ENCODE measurements at regions not wholly inside any gene's neighbourhood (a gene's known extent, or its start where the extent isn't known, plus 50 kb on each side); places are given as distances from the start of the nearest gene placed in this dataset.

DNA sequence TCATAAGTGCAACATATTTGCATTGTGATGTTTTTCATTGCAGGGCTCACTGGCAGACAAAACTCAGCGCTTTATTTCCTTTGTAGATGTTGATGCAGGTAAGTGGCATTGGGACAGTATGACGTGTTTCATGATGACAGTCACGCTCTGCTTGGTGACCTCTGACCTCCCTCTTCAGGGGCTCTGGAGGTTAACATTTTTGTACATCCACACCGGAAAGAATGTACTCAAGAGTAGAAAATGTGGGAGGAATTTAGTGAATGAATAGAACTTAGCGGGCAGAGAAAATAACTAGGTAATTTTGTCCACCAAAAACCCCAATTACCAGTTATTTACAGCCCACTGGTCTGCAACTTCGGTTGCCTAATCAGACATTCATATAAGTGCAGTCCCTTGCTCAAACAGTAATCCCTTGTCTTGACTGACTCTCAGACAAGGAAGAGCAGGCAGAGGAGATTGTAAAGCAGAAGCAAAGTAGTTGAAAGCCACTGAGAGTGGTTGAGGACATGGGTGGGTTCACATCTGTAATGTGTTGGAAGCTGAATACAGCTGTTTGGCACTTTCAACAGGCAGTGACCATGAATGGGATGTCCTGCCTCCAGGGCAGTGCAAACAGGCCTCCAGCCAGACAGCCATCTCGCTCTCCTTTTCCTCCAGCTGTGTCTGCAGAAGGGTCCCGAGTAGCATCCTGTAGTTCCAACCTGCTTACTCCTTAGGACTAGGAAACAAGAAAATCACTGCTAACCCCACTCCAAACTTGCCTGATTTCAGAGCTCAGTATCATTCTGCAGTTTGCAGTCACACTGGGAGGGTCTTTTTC, 188.9 kb downstream of the NRIP1 start:
- H3K9ac ChIP-seq (ENCODE audit: insufficient read depth in 1 of 2, low read depth in 2 of 2, low read length in 2 of 2): no peak overlapping the region
- peaks cover 0 to 19% of the 10 kb centered on the region in 2 experiments; a peak in 2 of 5 replicates for H3K4me1 ChIP-seq (replicated peaks in 1 of 2; ENCODE audit: control insufficient read depth in 2 of 2, insufficient read depth in 2 of 2, low read length in 2 of 2)
- DNase-seq (ENCODE audit: extremely low read depth in 1 of 4, low spot score in 3 of 4): peak in 2 of 4 experiments; percentile 18 to 57
- no peaks in the 10 kb centered on the region for H3K27me3 ChIP-seq (ENCODE audit: control insufficient read depth in 2 of 2, insufficient read depth in 2 of 2, low read length in 2 of 2)
- no peaks in the 10 kb centered on the region for H3K36me3 ChIP-seq (ENCODE audit: control insufficient read depth, insufficient read depth, low read length)
- 26% methylated on average over 8 of the region's 8 CpGs for WGBS (ENCODE audit: insufficient coverage, low coverage, missing lambda C conversion rate)
- no peaks in the 10 kb centered on the region for H3K9me3 ChIP-seq (replicated peaks; ENCODE audit: control insufficient read depth, insufficient read depth, low read depth, low read length)
- no peaks in the 10 kb centered on the region for H3K9me1 ChIP-seq (ENCODE audit: control insufficient read depth, insufficient read depth, low read length)
- BruUV-seq (replicated peaks): no TSS peak
- no peak overlapping the region for H3K4me3 ChIP-seq
- POLR2A ChIA-PET: no interaction called here
- no peak overlapping the region for H3K4me2 ChIP-seq (ENCODE audit: insufficient read depth, low read length)
- H2AFZ ChIP-seq (ENCODE audit: low read depth, low read length): peak overlapping the region; percentile 40
- ATAC-seq: peak; percentile 43
- no peak overlapping the region for H3K27ac ChIP-seq (ENCODE audit: extremely low read depth, low read depth, low read length)
- no peak for FAIRE-seq
- in situ Hi-C loops (cut with MboI): no loop called here
- CTCF ChIA-PET (ENCODE audit: low intra/inter-chr PET ratio): no interaction called here
- H4K20me1 ChIP-seq (replicated peaks; ENCODE audit: control insufficient read depth, insufficient read depth, low read length): no peaks in the 10 kb centered on the region
- intact Hi-C loops (cut with micrococcal nuclease): no loop called here
- H3K79me2 ChIP-seq (ENCODE audit: control insufficient read depth, insufficient read depth, low read length): no peaks in the 10 kb centered on the region
- TF ChIP-seq NR4A1 (CRISPR knock-in tag; IDR thresholded peaks at IDR 0.05) (no peak), NR4A1 (tag; IDR thresholded peaks at IDR 0.05) (no peak), CHD2 (IDR thresholded peaks at IDR 0.05; ENCODE audit: low read depth, low read length) (no peak), NR2C2 (CRISPR knock-in tag; IDR thresholded peaks at IDR 0.05) (no peak), NR2C2 (tag; IDR thresholded peaks at IDR 0.05) (0 out of 2 replicates have a peak, but pooled peaks have one; percentile 28), NCOA4 (IDR thresholded peaks at IDR 0.05; ENCODE audit: partially characterized antibody) (no peak), KLF6 (CRISPR knock-in tag; IDR thresholded peaks at IDR 0.05; ENCODE audit: borderline replicate concordance) (no peak), ZNF436 (CRISPR knock-in tag; IDR thresholded peaks at IDR 0.05) (no peak), FOXK1 (CRISPR knock-in tag; IDR thresholded peaks at IDR 0.05; ENCODE audit: borderline replicate concordance) (no peak), RUNX1 (IDR thresholded peaks at IDR 0.05; ENCODE audit: low read depth) (no peak), ZNF584 (CRISPR knock-in tag; IDR thresholded peaks at IDR 0.05; ENCODE audit: low read depth) (no peak), MTA2 (IDR thresholded peaks at IDR 0.05; ENCODE audit: low read depth) (no peak), PML (IDR thresholded peaks at IDR 0.05; ENCODE audit: low read length) (no peak), CEBPB (tag; IDR thresholded peaks at IDR 0.05) (0 out of 2 replicates have a peak, but pooled peaks have one; percentile 6), NR2C1 (IDR thresholded peaks at IDR 0.05) (peak; percentile 70), NR2C1 (tag; IDR thresholded peaks at IDR 0.05) (no peak), ZSCAN29 (IDR thresholded peaks at IDR 0.05) (no peak), ATF3 (IDR thresholded peaks at IDR 0.05) (0 out of 2 replicates have a peak, but pooled peaks have one; percentile 11), ATF3 (CRISPR knock-in tag; conservative IDR thresholded peaks at IDR 0.05) (no peak), ZKSCAN8 (CRISPR knock-in tag; IDR thresholded peaks at IDR 0.05) (no peak), CREM (IDR thresholded peaks at IDR 0.05; ENCODE audit: low read depth) (peak; percentile 36; the same call in 1 of the 2 replicates)
- TF ChIP-seq, protein P1, sequence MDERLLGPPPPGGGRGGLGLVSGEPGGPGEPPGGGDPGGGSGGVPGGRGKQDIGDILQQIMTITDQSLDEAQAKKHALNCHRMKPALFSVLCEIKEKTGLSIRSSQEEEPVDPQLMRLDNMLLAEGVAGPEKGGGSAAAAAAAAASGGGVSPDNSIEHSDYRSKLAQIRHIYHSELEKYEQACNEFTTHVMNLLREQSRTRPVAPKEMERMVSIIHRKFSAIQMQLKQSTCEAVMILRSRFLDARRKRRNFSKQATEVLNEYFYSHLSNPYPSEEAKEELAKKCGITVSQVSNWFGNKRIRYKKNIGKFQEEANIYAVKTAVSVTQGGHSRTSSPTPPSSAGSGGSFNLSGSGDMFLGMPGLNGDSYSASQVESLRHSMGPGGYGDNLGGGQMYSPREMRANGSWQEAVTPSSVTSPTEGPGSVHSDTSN (CRISPR knock-in tag; IDR thresholded peaks at IDR 0.05; ENCODE audit: low read depth): no peak
- TF ChIP-seq, protein P1 (tag; conservative IDR thresholded peaks at IDR 0.05; ENCODE audit: low read depth): no peak

All from K562 (cell line).